GM23338 (cell line): ENCODE measurements at regions not wholly inside any gene's neighbourhood (a gene's known extent, or its start where the extent isn't known, plus 50 kb on each side); places are given as distances from the start of the nearest gene placed in this dataset.
A peak's percentile ranks its signal among the peaks of the same experiment; 100 is the strongest.

Experiments
- ATAC-seq: fragments of 200-7000 bp; cut with Tn5 transposase; 3 replicates; pipeline ENCODE4 v1.9.1; 2020
- DNase-seq: peaks from one replicate; pipeline ENCODE4 v3.0.0-alpha.2; 2015; ENCODE audit warnings: low spot score
- H2AFZ ChIP-seq: fragments of 200-600 bp; sonication (generic); 2 replicates; pipeline ENCODE4 v1.8.0; 2016; ENCODE audit warnings: antibody characterized with exemption, mild to moderate bottlenecking, moderate library complexity
- H3F3A ChIP-seq: fragments of 200-600 bp; sonication (generic); replicated peaks from 2 replicates; pipeline ENCODE4 v1.8.0; 2017; ENCODE audit warnings: antibody characterized with exemption, mixed run types, low read depth
- H3K27ac ChIP-seq: fragments of 200-600 bp; sonication (generic); 2 replicates; pipeline ENCODE4 v1.6.1; 2016; ENCODE audit warnings: low read depth
- H3K27me3 ChIP-seq: fragments of 200-600 bp; sonication (generic); 2 replicates; pipeline ENCODE4 v1.8.0; 2016; ENCODE audit warnings: mild to moderate bottlenecking, mixed run types, moderate library complexity; ENCODE audit not compliant: insufficient read depth
- H3K36me3 ChIP-seq: fragments of 200-600 bp; sonication (generic); 2 replicates; pipeline ENCODE4 v1.8.0; 2016; ENCODE audit warnings: mild to moderate bottlenecking; ENCODE audit not compliant: insufficient read depth
- H3K4me1 ChIP-seq: fragments of 200-600 bp; sonication (generic); 2 replicates; pipeline ENCODE4 v1.8.0; 2016; ENCODE audit warnings: mild to moderate bottlenecking, moderate library complexity; ENCODE audit not compliant: insufficient read depth
- H3K4me2 ChIP-seq: fragments of 200-600 bp; sonication (generic); 2 replicates; pipeline ENCODE4 v1.7.1; 2017; ENCODE audit warnings: mixed run types
- H3K4me3 ChIP-seq: fragments of 200-600 bp; sonication (generic); 2 replicates; pipeline ENCODE4 v1.6.1; 2016; ENCODE audit warnings: mixed run types
- H3K79me2 ChIP-seq: fragments of 200-600 bp; sonication (generic); replicated peaks from 2 replicates; pipeline ENCODE4 v1.8.0; 2017; ENCODE audit warnings: mild to moderate bottlenecking; ENCODE audit not compliant: insufficient read depth
- H3K9me2 ChIP-seq: fragments of 200-600 bp; sonication (generic); 2 replicates; pipeline ENCODE4 v1.8.0; 2017; ENCODE audit not compliant: insufficient read depth
- H4K20me1 ChIP-seq: fragments of 200-600 bp; sonication (generic); replicated peaks from 2 replicates; pipeline ENCODE4 v1.8.0; 2017; ENCODE audit warnings: mild to moderate bottlenecking; ENCODE audit not compliant: insufficient read depth
- H3K27ac Mint-ChIP-seq: 2 replicates; pipeline ENCODE4 v1.8.0; 2020; ENCODE audit warnings: inconsistent platforms, mild to moderate bottlenecking, moderate library complexity, mixed read lengths
- H3K27me3 Mint-ChIP-seq: 3 replicates; pipeline ENCODE4 v1.8.0; 2022; ENCODE audit warnings: low read depth, mild to moderate bottlenecking, moderate library complexity, mixed read lengths, inconsistent platforms; ENCODE audit not compliant: insufficient read depth, poor library complexity
- H3K36me3 Mint-ChIP-seq: 3 replicates; pipeline ENCODE4 v1.8.0; 2021; ENCODE audit warnings: low read depth, mild to moderate bottlenecking, inconsistent platforms, moderate library complexity, mixed read lengths
- H3K4me1 Mint-ChIP-seq: 3 replicates; pipeline ENCODE4 v1.8.0; 2020; ENCODE audit warnings: mild to moderate bottlenecking, inconsistent platforms, mixed read lengths
- H3K4me3 Mint-ChIP-seq: 3 replicates; pipeline ENCODE4 v1.8.0; 2021; ENCODE audit warnings: moderate library complexity, mild to moderate bottlenecking, inconsistent platforms, mixed read lengths
- H3K9me3 Mint-ChIP-seq: 3 replicates; pipeline ENCODE4 v1.8.0; 2020; ENCODE audit warnings: moderate library complexity, mild to moderate bottlenecking, inconsistent platforms, mixed read lengths
- JUNB ChIP-seq: IDR thresholded peaks from one replicate; pipeline ENCODE4 v1.6.1; 2016; ENCODE audit warnings: antibody characterized with exemption; ENCODE audit not compliant: unreplicated experiment
- NANOG ChIP-seq: IDR thresholded peaks from 2 replicates; pipeline ENCODE4 v1.6.1; 2016; ENCODE audit warnings: antibody characterized with exemption, borderline replicate concordance
- REST ChIP-seq: IDR thresholded peaks from one replicate; pipeline ENCODE4 v1.6.1; 2018; ENCODE audit warnings: antibody characterized with exemption; ENCODE audit not compliant: unreplicated experiment
- STAT1 ChIP-seq: IDR thresholded peaks from one replicate; pipeline ENCODE4 v1.6.1; 2016; ENCODE audit warnings: antibody characterized with exemption; ENCODE audit not compliant: unreplicated experiment
- ZNF114 ChIP-seq: fragments of 250-450 bp; sonication (Bioruptor Pico); IDR thresholded peaks from 2 replicates; pipeline ENCODE4 v1.5.0; 2020; ENCODE audit warnings: mild to moderate bottlenecking, moderate library complexity
- ZNF331 ChIP-seq: fragments of 250-450 bp; sonication (Bioruptor Pico); IDR thresholded peaks from 2 replicates; pipeline ENCODE4 v1.5.0; 2020; ENCODE audit warnings: low read depth, mild to moderate bottlenecking, moderate library complexity
- ZNF462 ChIP-seq: fragments of 250-450 bp; sonication (Bioruptor Pico); IDR thresholded peaks from 2 replicates; pipeline ENCODE4 v1.5.0; 2020; ENCODE audit warnings: mild to moderate bottlenecking, moderate library complexity

- Mint-ChIP-seq H3K4me3 (no peak overlapping the region), H3K27me3 (peaks cover 3% of the 10 kb centered on the region), H3K9me3 (0 out of 3 replicates have a peak, but pooled peaks cover 3% of the 10 kb centered on the region), H3K36me3 (no peaks in the 10 kb centered on the region), H3K27ac (no peak overlapping the region), H3K4me1 (peaks cover 5% of the 10 kb centered on the region; the same call in 2 of the 3 replicates)
- H3F3A ChIP-seq = no peaks in the 10 kb centered on the region
- no peaks in the 10 kb centered on the region for H3K79me2 ChIP-seq
- H3K4me1 ChIP-seq = no peaks in the 10 kb centered on the region
- H3K27me3 ChIP-seq = peaks cover 22% of the 10 kb centered on the region
- H3K27ac ChIP-seq = no peak overlapping the region
- peak; percentile 67 for ATAC-seq
- H3K9me2 ChIP-seq = no peaks in the 10 kb centered on the region
- H3K4me3 ChIP-seq = no peak overlapping the region
- DNase-seq = no peak
- no peaks in the 10 kb centered on the region for H4K20me1 ChIP-seq
- no peak overlapping the region for H3K4me2 ChIP-seq
- no peak for TF ChIP-seq JUNB
- TF ChIP-seq ZNF114 (CRISPR knock-in tag) = no peak
- TF ChIP-seq REST = no peak
- no peak for TF ChIP-seq ZNF462 (CRISPR knock-in tag)
- no peak for TF ChIP-seq ZNF331 (CRISPR knock-in tag)
- TF ChIP-seq STAT1 = no peak
- TF ChIP-seq NANOG = no peak
- no peak overlapping the region for H2AFZ ChIP-seq
- H3K36me3 ChIP-seq = no peaks in the 10 kb centered on the region
Measured at GRCh38 chr2:64760128-64760527, 106.4 kb upstream of the SERTAD2 start.
